ENCODE measurements at regions not wholly inside any gene's neighbourhood (a gene's known extent, or its start where the extent isn't known, plus 50 kb on each side); places are given as distances from the start of the nearest gene placed in this dataset.

DNA sequence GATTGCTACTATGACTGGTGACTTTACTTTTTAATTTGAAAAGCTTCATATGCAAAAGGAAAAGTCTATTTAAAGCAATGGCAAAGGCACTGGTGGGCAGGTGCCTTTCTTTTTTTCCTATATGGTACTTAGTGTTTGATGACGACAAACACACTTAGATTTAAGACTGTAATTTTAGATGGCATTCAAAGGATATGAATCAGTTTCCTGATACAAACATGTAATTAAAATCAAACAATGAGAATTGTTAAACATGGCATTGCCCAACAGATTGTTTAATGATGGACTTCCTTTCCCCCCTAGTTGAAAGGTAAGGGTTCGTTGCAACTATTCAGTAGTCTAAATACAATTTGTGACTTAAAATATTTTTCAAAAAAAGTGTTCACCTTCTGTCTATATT is 106.5 kb upstream of the SEMA3C start:
- TF ChIP-seq TAF1 (IDR thresholded peaks at IDR 0.05; ENCODE audit: low read depth, low read length) (no peak), POLR2AphosphoS5 (IDR thresholded peaks at IDR 0.05; ENCODE audit: low read depth, low read length) (no peak), POLR2A (IDR thresholded peaks at IDR 0.05; ENCODE audit: low read depth, low read length) (no peak)
